Thoracic aorta (tissue), 2 donors: ENCODE measurements at regions not wholly inside any gene's neighbourhood (a gene's known extent, or its start where the extent isn't known, plus 50 kb on each side); places are given as distances from the start of the nearest gene placed in this dataset.
A peak's percentile ranks its signal among the peaks of the same experiment; 100 is the strongest.

Experiments used
- ATAC-seq: fragments of 150-250 bp; one replicate; pipeline ENCODE4 v1.8.0; 2017; ENCODE audit warnings: low read depth; ENCODE audit not compliant: insufficient number of reproducible peaks, low FRiP score
- DNase-seq: peaks from one replicate; pipeline ENCODE4 v3.0.0-alpha.2; 2020; ENCODE audit warnings: low spot score
- H3K27ac ChIP-seq, 2 donors: fragments of 200-600 bp; sonication (generic); 1 replicate in 1 of 2; 2 replicates in 1 of 2; pipeline ENCODE4 v1.5.1; 2016; ENCODE audit warnings: mild to moderate bottlenecking in 2 of 2, moderate library complexity in 2 of 2
- H3K27me3 ChIP-seq: fragments of 200-600 bp; sonication (generic); replicated peaks from 2 replicates; pipeline ENCODE4 v1.6.0; 2016; ENCODE audit warnings: mild to moderate bottlenecking; ENCODE audit not compliant: insufficient read depth
- H3K36me3 ChIP-seq: fragments of 200-600 bp; sonication (generic); one replicate; pipeline ENCODE4 v1.5.1; 2016
- H3K4me1 ChIP-seq, 2 donors: fragments of 200-600 bp; sonication (generic); 1 replicate in 1 of 2; 2 replicates in 1 of 2; pipeline versions ENCODE4 v1.5.1 to v1.6.0; 2016; ENCODE audit warnings: low read depth in 2 of 2, mild to moderate bottlenecking in 1 of 2; ENCODE audit not compliant: control insufficient read depth in 1 of 2
- H3K4me3 ChIP-seq: fragments of 200-600 bp; sonication (generic); 2 replicates; pipeline ENCODE4 v1.5.1; 2016; ENCODE audit warnings: mild to moderate bottlenecking
- H3K9me3 ChIP-seq: fragments of 200-600 bp; sonication (generic); 2 replicates; pipeline ENCODE4 v1.5.1; 2016
- CTCF ChIP-seq: fragments of 200-600 bp; sonication (generic); IDR thresholded peaks from one replicate; pipeline ENCODE4 v1.5.1; 2019; ENCODE audit warnings: antibody characterized with exemption

- no peaks in the 10 kb centered on the region for H3K27me3 ChIP-seq
- no peak for TF ChIP-seq CTCF
- no peak overlapping the region for H3K4me3 ChIP-seq
- ATAC-seq = no peak
- H3K9me3 ChIP-seq = no peaks in the 10 kb centered on the region
- H3K4me1 ChIP-seq = peaks cover 28 to 54% of the 10 kb centered on the region in 2 donors
- H3K27ac ChIP-seq = peak overlapping the region in 1 of 2 donors; percentile 59
- no peaks in the 10 kb centered on the region for H3K36me3 ChIP-seq
- DNase-seq = no peak
Measured at GRCh38 chrX:74251006-74251930, 52.7 kb upstream of the ZCCHC13 start.

GRCh38 chrX:74250574-74250973, 53.4 kb upstream of the ZCCHC13 start:
- H3K36me3 ChIP-seq = no peaks in the 10 kb centered on the region
- no peak for TF ChIP-seq CTCF

GRCh38 chrX:74249963-74250362, 54.0 kb upstream of the ZCCHC13 start:
- TF ChIP-seq CTCF = no peak
- Histone ChIP-seq H3K4me1 (peaks cover 22 to 43% of the 10 kb centered on the region in 2 donors), H3K9me3 (no peaks in the 10 kb centered on the region), H3K27me3 (no peaks in the 10 kb centered on the region), H3K4me3 (no peak overlapping the region), H3K36me3 (no peaks in the 10 kb centered on the region), H3K27ac (peak overlapping the region in 1 of 2 donors; percentile 59)
- ATAC-seq (no peak), DNase-seq (no peak)

More at GRCh38 chrX:74250574-74250973, 53.4 kb upstream of the ZCCHC13 start:
- H3K9me3 ChIP-seq = no peaks in the 10 kb centered on the region
- H3K4me3 ChIP-seq = no peak overlapping the region
- H3K27me3 ChIP-seq = no peaks in the 10 kb centered on the region
- DNase-seq (no peak), ATAC-seq (no peak)
- peak overlapping the region in 1 of 2 donors; percentile 59 for H3K27ac ChIP-seq
- H3K4me1 ChIP-seq = peaks cover 25 to 49% of the 10 kb centered on the region in 2 donors

- Histone ChIP-seq H3K4me1 (peaks cover 16 to 32% of the 10 kb centered on the region in 2 donors), H3K27ac (peak overlapping the region in 1 of 2 donors; percentile 12), H3K9me3 (no peaks in the 10 kb centered on the region), H3K27me3 (no peaks in the 10 kb centered on the region), H3K4me3 (no peak overlapping the region), H3K36me3 (no peaks in the 10 kb centered on the region)
- no peak for DNase-seq
- TF ChIP-seq CTCF = no peak
- no peak for ATAC-seq
Measured at GRCh38 chrX:74248889-74249288, 55.1 kb upstream of the ZCCHC13 start.

GRCh38 chrX:74246524-74246923, 57.5 kb upstream of the ZCCHC13 start:
- H3K4me1 ChIP-seq = peaks cover 14 to 36% of the 10 kb centered on the region in 2 donors
- no peak for TF ChIP-seq CTCF

More at GRCh38 chrX:74246524-74246923, 57.5 kb upstream of the ZCCHC13 start:
- no peak for ATAC-seq
- Histone ChIP-seq H3K27me3 (no peaks in the 10 kb centered on the region), H3K4me3 (no peak overlapping the region), H3K36me3 (no peaks in the 10 kb centered on the region), H3K27ac (no peak overlapping the region), H3K9me3 (no peaks in the 10 kb centered on the region)
- DNase-seq = no peak
